ENCODE measurements at regions not wholly inside any gene's neighbourhood (a gene's known extent, or its start where the extent isn't known, plus 50 kb on each side); places are given as distances from the start of the nearest gene placed in this dataset.

GRCh38 chr11:24093375-24093774 is 403.5 kb upstream of the LUZP2 start:
- no peak overlapping the region for H3K4me3 Mint-ChIP-seq
- Histone ChIP-seq H3K79me2 (ENCODE audit: low read depth) (no peaks in the 10 kb centered on the region), H3K27ac (no peak overlapping the region), H3K4me1 (peaks cover 10% of the 10 kb centered on the region), H3K27me3 (no peaks in the 10 kb centered on the region), H3F3A (ENCODE audit: low read depth) (no peaks in the 10 kb centered on the region), H2AFZ (replicated peaks) (peak overlapping the region; percentile 78), H3K36me3 (no peaks in the 10 kb centered on the region), H4K20me1 (ENCODE audit: low read depth) (no peaks in the 10 kb centered on the region), H3K4me3 (no peak overlapping the region), H3K4me2 (no peak overlapping the region), H3K9me3 (ENCODE audit: low read depth) (no peaks in the 10 kb centered on the region), H3K9ac (no peak overlapping the region)
- no peak overlapping the region for H3K27ac Mint-ChIP-seq
- no peaks in the 10 kb centered on the region for H3K36me3 Mint-ChIP-seq
- H3K9me3 Mint-ChIP-seq = no peaks in the 10 kb centered on the region
- H3K4me1 Mint-ChIP-seq = peaks cover 6% of the 10 kb centered on the region
- H3K27me3 Mint-ChIP-seq (ENCODE audit: insufficient read depth, low read depth) = no peaks in the 10 kb centered on the region
- no peak for DNase-seq (ENCODE audit: low spot score)
- TF ChIP-seq EZH2phosphoT487 (IDR thresholded peaks at IDR 0.05) = no peak
- TF ChIP-seq CTCF (IDR thresholded peaks at IDR 0.05) = no peak

GRCh38 chr11:24108609-24109008 is 388.2 kb upstream of the LUZP2 start:
- no peaks in the 10 kb centered on the region for H3K9me3 ChIP-seq (ENCODE audit: low read depth)
- H3K4me2 ChIP-seq = no peak overlapping the region
- no peak overlapping the region for H3K9ac ChIP-seq
- no peak overlapping the region for H3K4me3 ChIP-seq
- H3K79me2 ChIP-seq (ENCODE audit: low read depth) = no peaks in the 10 kb centered on the region
- TF ChIP-seq EZH2 (IDR thresholded peaks at IDR 0.05) = no peak
- no peak for TF ChIP-seq CTCF (IDR thresholded peaks at IDR 0.05)
- no peak for TF ChIP-seq EZH2phosphoT487 (IDR thresholded peaks at IDR 0.05)
- Mint-ChIP-seq H3K9me3 (peaks cover 12% of the 10 kb centered on the region), H3K27ac (no peak overlapping the region), H3K4me3 (no peak overlapping the region), H3K27me3 (ENCODE audit: insufficient read depth, low read depth) (no peaks in the 10 kb centered on the region), H3K4me1 (no peaks in the 10 kb centered on the region), H3K36me3 (peaks cover 2% of the 10 kb centered on the region)
- H3K4me1 ChIP-seq = no peaks in the 10 kb centered on the region
- H3F3A ChIP-seq (ENCODE audit: low read depth) = no peaks in the 10 kb centered on the region
- H3K27me3 ChIP-seq = no peaks in the 10 kb centered on the region
- no peaks in the 10 kb centered on the region for H3K36me3 ChIP-seq
- no peak for DNase-seq (ENCODE audit: low spot score)
- H3K27ac ChIP-seq = no peak overlapping the region
- H2AFZ ChIP-seq (replicated peaks) = no peak overlapping the region
- H4K20me1 ChIP-seq (ENCODE audit: low read depth) = no peaks in the 10 kb centered on the region

- H3K36me3 ChIP-seq = no peaks in the 10 kb centered on the region
- Mint-ChIP-seq H3K27ac (no peak overlapping the region), H3K4me1 (peaks cover 7% of the 10 kb centered on the region), H3K36me3 (no peaks in the 10 kb centered on the region), H3K27me3 (ENCODE audit: insufficient read depth, low read depth) (no peaks in the 10 kb centered on the region), H3K4me3 (no peak overlapping the region), H3K9me3 (no peaks in the 10 kb centered on the region)
- H2AFZ ChIP-seq (replicated peaks) = no peak overlapping the region
- no peak overlapping the region for H3K27ac ChIP-seq
- no peak overlapping the region for H3K4me3 ChIP-seq
- no peaks in the 10 kb centered on the region for H3F3A ChIP-seq (ENCODE audit: low read depth)
- H4K20me1 ChIP-seq (ENCODE audit: low read depth) = no peaks in the 10 kb centered on the region
- no peak for DNase-seq (ENCODE audit: low spot score)
- H3K4me1 ChIP-seq = no peaks in the 10 kb centered on the region
- no peaks in the 10 kb centered on the region for H3K9me3 ChIP-seq (ENCODE audit: low read depth)
- H3K4me2 ChIP-seq = no peak overlapping the region
- no peak for TF ChIP-seq EZH2phosphoT487 (IDR thresholded peaks at IDR 0.05)
- TF ChIP-seq EZH2 (IDR thresholded peaks at IDR 0.05) = no peak
- no peak for TF ChIP-seq CTCF (IDR thresholded peaks at IDR 0.05)
- no peaks in the 10 kb centered on the region for H3K79me2 ChIP-seq (ENCODE audit: low read depth)
- no peak overlapping the region for H3K9ac ChIP-seq
- no peaks in the 10 kb centered on the region for H3K27me3 ChIP-seq
Observed at GRCh38 chr11:24122291-24122690, 374.6 kb upstream of the LUZP2 start.

- Histone ChIP-seq H3K9me3 (ENCODE audit: low read depth) (no peaks in the 10 kb centered on the region), H3K79me2 (ENCODE audit: low read depth) (no peaks in the 10 kb centered on the region), H3K27ac (no peak overlapping the region), H3K4me2 (no peak overlapping the region), H3K9ac (no peak overlapping the region), H2AFZ (replicated peaks) (no peak overlapping the region), H3K4me1 (no peaks in the 10 kb centered on the region), H4K20me1 (ENCODE audit: low read depth) (no peaks in the 10 kb centered on the region), H3K36me3 (no peaks in the 10 kb centered on the region), H3K27me3 (no peaks in the 10 kb centered on the region), H3F3A (ENCODE audit: low read depth) (no peaks in the 10 kb centered on the region), H3K4me3 (no peak overlapping the region)
- TF ChIP-seq CTCF (IDR thresholded peaks at IDR 0.05) (no peak), EZH2 (IDR thresholded peaks at IDR 0.05) (no peak), EZH2phosphoT487 (IDR thresholded peaks at IDR 0.05) (no peak)
- H3K27ac Mint-ChIP-seq = no peak overlapping the region
- peaks cover 2% of the 10 kb centered on the region for H3K27me3 Mint-ChIP-seq (ENCODE audit: insufficient read depth, low read depth)
- no peak overlapping the region for H3K4me3 Mint-ChIP-seq
- peaks cover 7% of the 10 kb centered on the region for H3K4me1 Mint-ChIP-seq
- H3K36me3 Mint-ChIP-seq = no peaks in the 10 kb centered on the region
- H3K9me3 Mint-ChIP-seq = no peaks in the 10 kb centered on the region
- no peak for DNase-seq (ENCODE audit: low spot score)
Observed at GRCh38 chr11:24124876-24125275, 372.0 kb upstream of the LUZP2 start.

Data from neural progenitor cell (in vitro differentiated cells).